ENCODE measurements at regions not wholly inside any gene's neighbourhood (a gene's known extent, or its start where the extent isn't known, plus 50 kb on each side); places are given as distances from the start of the nearest gene placed in this dataset.

GRCh38 chr4:177092807-177093206 lies 216.9 kb upstream of the NEIL3 start:
- H3K4me3 ChIP-seq (ENCODE audit: low read depth, low read length): no peak overlapping the region
- no peak for TF ChIP-seq CTCF (IDR thresholded peaks at IDR 0.05; ENCODE audit: low read depth, low read length, missing control alignments)
- DNase-seq (ENCODE audit: low read depth): no peak

GRCh38 chr4:177093964-177094363 lies 215.7 kb upstream of the NEIL3 start:
- DNase-seq (ENCODE audit: low read depth): no peak
- H3K4me3 ChIP-seq (ENCODE audit: low read depth, low read length): no peak overlapping the region
- TF ChIP-seq CTCF (IDR thresholded peaks at IDR 0.05; ENCODE audit: low read depth, low read length, missing control alignments): no peak

GRCh38 chr4:177097291-177097690 lies 212.4 kb upstream of the NEIL3 start:
- TF ChIP-seq CTCF (IDR thresholded peaks at IDR 0.05; ENCODE audit: low read depth, low read length, missing control alignments): no peak
- no peak for DNase-seq (ENCODE audit: low read depth)
- H3K4me3 ChIP-seq (ENCODE audit: low read depth, low read length): no peak overlapping the region

GRCh38 chr4:177099211-177099610 lies 210.5 kb upstream of the NEIL3 start:
- TF ChIP-seq CTCF (IDR thresholded peaks at IDR 0.05; ENCODE audit: low read depth, low read length, missing control alignments): no peak
- H3K4me3 ChIP-seq (ENCODE audit: low read depth, low read length): no peak overlapping the region
- DNase-seq (ENCODE audit: low read depth): no peak

DNA sequence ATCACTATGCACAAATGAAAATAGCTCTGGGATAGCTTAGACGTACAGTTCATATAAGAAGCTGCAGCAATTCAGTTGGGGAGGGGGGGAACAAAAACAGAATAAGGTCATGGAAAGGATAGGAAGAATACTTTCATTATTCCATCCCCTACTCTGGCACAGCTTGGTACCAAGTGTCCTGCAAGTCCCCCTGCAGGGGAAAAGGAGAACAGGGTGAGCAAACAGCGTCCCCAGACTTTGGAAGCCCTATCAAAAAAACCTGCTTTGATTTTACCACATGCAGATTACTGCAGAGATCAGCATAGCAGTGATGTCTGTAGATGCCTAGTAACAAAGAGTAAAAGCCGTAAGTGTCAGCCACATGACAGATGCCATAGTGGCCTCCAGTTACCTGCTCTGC lies 209.4 kb upstream of the NEIL3 start:
- TF ChIP-seq CTCF (IDR thresholded peaks at IDR 0.05; ENCODE audit: low read depth, low read length, missing control alignments): no peak
- DNase-seq (ENCODE audit: low read depth): no peak

DNA sequence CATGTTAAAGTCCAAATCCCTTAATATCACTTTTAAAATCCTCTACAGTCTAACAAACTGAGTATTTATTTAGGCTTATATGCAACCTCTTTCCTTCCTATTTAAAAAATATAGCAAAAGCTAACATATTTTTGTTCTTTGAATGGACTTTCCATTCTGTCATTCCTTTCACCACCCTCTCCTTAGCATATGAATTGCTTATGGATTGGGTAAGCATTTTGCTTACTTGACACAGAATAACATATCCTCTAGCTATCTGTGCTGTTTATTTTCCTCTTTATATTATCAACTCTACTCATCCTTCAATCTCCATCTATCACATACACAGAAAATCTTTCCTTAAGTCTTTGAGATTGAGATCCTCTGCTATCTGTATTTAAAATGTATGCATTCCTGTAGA lies 206.1 kb upstream of the NEIL3 start:
- TF ChIP-seq CTCF (IDR thresholded peaks at IDR 0.05; ENCODE audit: low read depth, low read length, missing control alignments): no peak
- no peak overlapping the region for H3K4me3 ChIP-seq (ENCODE audit: low read depth, low read length)
- DNase-seq (ENCODE audit: low read depth): no peak

More for the DNA sequence above, 209.4 kb upstream of the NEIL3 start:
- H3K4me3 ChIP-seq (ENCODE audit: low read depth, low read length): no peak overlapping the region

DNA sequence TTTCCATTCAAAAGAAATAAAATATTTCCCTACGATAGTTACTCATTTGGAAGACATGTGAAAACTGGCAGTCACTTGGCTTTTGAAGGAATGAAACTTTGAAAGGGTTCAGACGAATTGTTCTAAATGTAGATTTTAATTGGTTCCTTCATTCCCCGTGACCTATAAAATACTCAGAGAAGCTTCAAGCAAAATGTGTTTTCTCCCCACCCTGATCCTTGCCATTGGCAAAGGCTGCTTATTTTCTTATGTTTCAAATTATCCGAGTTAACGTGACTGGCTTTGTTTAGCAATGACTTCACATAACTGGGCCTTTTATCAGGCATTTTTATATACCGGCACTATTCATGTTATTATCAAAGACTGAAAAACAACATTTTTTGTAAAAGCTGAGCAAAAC lies 204.1 kb upstream of the NEIL3 start:
- TF ChIP-seq CTCF (IDR thresholded peaks at IDR 0.05; ENCODE audit: low read depth, low read length, missing control alignments): no peak
- no peak for DNase-seq (ENCODE audit: low read depth)
- no peak overlapping the region for H3K4me3 ChIP-seq (ENCODE audit: low read depth, low read length)
